Activated CD4-positive, alpha-beta T cell treated with anti-CD3 and anti-CD28 coated beads for 36 hours (primary cell): ENCODE measurements at regions not wholly inside any gene's neighbourhood (a gene's known extent, or its start where the extent isn't known, plus 50 kb on each side); places are given as distances from the start of the nearest gene placed in this dataset.

Experiments
- ATAC-seq: fragments of 200-7000 bp; cut with Tn5 transposase; one replicate; pipeline ENCODE4 v1.10.0; 2021; ENCODE audit warnings: mild to moderate bottlenecking, moderate library complexity
- CTCF ChIA-PET: fragments of 350-600 bp; sonication (Branson Sonifier 250); formaldehyde crosslinking; loops from one replicate; lab custom pipeline; 2021; ENCODE audit warnings: antibody characterized with exemption; lab: Charles Lee
- POLR2A ChIA-PET: fragments of 350-600 bp; sonication (Branson Sonifier 250); formaldehyde crosslinking; loops from one replicate; lab custom pipeline; 2021; ENCODE audit warnings: antibody characterized with exemption, inconsistent platforms; lab: Charles Lee
- DNase-seq: peaks from one replicate; pipeline ENCODE4 v3.0.0-alpha.2; 2020
- H3K27ac Mint-ChIP-seq: one replicate; pipeline ENCODE4 v1.8.0; 2021; ENCODE audit warnings: mixed read lengths
- H3K27me3 Mint-ChIP-seq: one replicate; pipeline ENCODE4 v1.8.0; 2021; ENCODE audit warnings: mixed read lengths
- H3K36me3 Mint-ChIP-seq: one replicate; pipeline ENCODE4 v1.8.0; 2021; ENCODE audit warnings: low read depth, mixed read lengths
- H3K4me1 Mint-ChIP-seq: one replicate; pipeline ENCODE4 v1.8.0; 2021; ENCODE audit warnings: mixed read lengths
- H3K4me3 Mint-ChIP-seq: one replicate; pipeline ENCODE4 v1.8.0; 2021; ENCODE audit warnings: mild to moderate bottlenecking, moderate library complexity, mixed read lengths
- H3K9me3 Mint-ChIP-seq: one replicate; pipeline ENCODE4 v1.8.0; 2021; ENCODE audit warnings: low read depth, mixed read lengths
- intact Hi-C, 2 experiments: fragments of 100-400 bp; cut with DNase I in 1 of 2; cut with micrococcal nuclease in 1 of 2; formaldehyde crosslinking; loops; one replicate each; pipeline versions ENCODE4 v1.14.2 to v1.15.1; 2022 to 2024; cut with DNase I, micrococcal nuclease

- Mint-ChIP-seq H3K36me3 (no peaks in the 10 kb centered on the region), H3K27me3 (peaks cover 14% of the 10 kb centered on the region), H3K4me3 (no peak overlapping the region), H3K4me1 (no peaks in the 10 kb centered on the region), H3K9me3 (peaks cover 2% of the 10 kb centered on the region), H3K27ac (no peak overlapping the region)
- ChIA-PET POLR2A (no interaction called here), CTCF (interaction anchor here (0.8 kb wide), 1 partner anchor 13 kb away, joined by 3 read pairs; no protein-coding TSS in a partner anchor)
- intact Hi-C loops = no loop called here
- no peak for DNase-seq
- no peak for ATAC-seq
These were observed 55.5 kb upstream of the FBXL17 start for GRCh38 chr5:108437425-108437824.

DNA sequence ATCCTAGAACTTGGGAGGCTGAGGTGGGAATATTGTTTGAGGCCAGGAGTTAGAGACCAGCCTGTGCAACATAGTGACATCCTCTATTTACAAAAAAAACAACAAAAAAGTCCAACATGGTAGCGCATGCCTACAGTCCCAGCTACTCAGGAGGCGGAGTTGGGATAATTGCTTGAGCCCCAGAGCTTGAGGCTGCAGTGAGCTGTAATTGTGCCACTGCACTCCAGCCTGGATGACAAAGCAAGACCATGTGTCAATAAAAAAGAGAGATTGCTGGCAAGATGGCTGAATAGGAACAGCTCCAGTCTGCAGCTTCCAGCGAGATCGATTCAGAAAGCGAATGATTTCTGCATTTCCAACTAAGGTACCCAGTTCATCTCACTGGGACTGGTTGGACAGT lies 54.8 kb upstream of the FBXL17 start:
- Mint-ChIP-seq H3K27me3 (peaks cover 14% of the 10 kb centered on the region), H3K27ac (no peak overlapping the region), H3K4me1 (no peaks in the 10 kb centered on the region), H3K36me3 (no peaks in the 10 kb centered on the region), H3K4me3 (no peak overlapping the region), H3K9me3 (peaks cover 2% of the 10 kb centered on the region)
- intact Hi-C loops = no loop called here
- ChIA-PET CTCF (no interaction called here), POLR2A (no interaction called here)
- DNase-seq = no peak
- no peak for ATAC-seq

DNA sequence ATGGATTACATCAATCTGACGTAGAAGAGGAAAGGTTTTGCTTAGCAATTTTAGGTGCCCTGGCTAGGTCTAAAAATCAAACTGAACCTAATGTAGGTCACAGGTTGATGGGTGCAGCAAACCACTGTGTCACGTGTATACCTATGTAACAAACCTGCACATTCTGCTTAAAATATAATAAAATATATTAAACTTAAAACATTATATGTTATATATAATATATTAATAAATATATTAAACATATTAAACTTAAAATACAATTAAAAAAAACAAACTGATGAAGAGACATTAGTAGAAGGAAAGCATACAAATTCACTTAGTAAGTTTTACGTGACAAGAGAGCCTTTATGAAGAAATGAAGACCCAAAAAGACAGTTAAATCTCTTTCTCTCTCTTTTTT lies 51.7 kb upstream of the FBXL17 start:
- DNase-seq = no peak
- POLR2A ChIA-PET = no interaction called here

GRCh38 chr5:108432024-108432423 lies 50.1 kb upstream of the FBXL17 start:
- intact Hi-C loops = no loop called here
- Mint-ChIP-seq H3K9me3 (peaks cover 2% of the 10 kb centered on the region), H3K4me3 (no peak overlapping the region), H3K27ac (no peak overlapping the region), H3K36me3 (no peaks in the 10 kb centered on the region), H3K27me3 (peaks cover 19% of the 10 kb centered on the region), H3K4me1 (no peaks in the 10 kb centered on the region)
- ChIA-PET CTCF (no interaction called here), POLR2A (no interaction called here)
- no peak for DNase-seq
- ATAC-seq = no peak

More for the DNA sequence above, 51.7 kb upstream of the FBXL17 start:
- Mint-ChIP-seq H3K36me3 (no peaks in the 10 kb centered on the region), H3K27ac (no peak overlapping the region), H3K27me3 (peaks cover 13% of the 10 kb centered on the region), H3K9me3 (no peaks in the 10 kb centered on the region), H3K4me3 (no peak overlapping the region), H3K4me1 (no peaks in the 10 kb centered on the region)
- no peak for ATAC-seq
- intact Hi-C loops = no loop called here
- CTCF ChIA-PET = interaction anchor here (0.7 kb wide), 1 partner anchor 8 kb away, joined by 3 read pairs; no protein-coding TSS in a partner anchor
